ENCODE measurements at regions not wholly inside any gene's neighbourhood (a gene's known extent, or its start where the extent isn't known, plus 50 kb on each side); places are given as distances from the start of the nearest gene placed in this dataset.
"Not testable (repeated sequence)": the region's sequence is repeated elsewhere in the genome, so short reads cannot be mapped to it uniquely, and the experiment has no call there.

DNA sequence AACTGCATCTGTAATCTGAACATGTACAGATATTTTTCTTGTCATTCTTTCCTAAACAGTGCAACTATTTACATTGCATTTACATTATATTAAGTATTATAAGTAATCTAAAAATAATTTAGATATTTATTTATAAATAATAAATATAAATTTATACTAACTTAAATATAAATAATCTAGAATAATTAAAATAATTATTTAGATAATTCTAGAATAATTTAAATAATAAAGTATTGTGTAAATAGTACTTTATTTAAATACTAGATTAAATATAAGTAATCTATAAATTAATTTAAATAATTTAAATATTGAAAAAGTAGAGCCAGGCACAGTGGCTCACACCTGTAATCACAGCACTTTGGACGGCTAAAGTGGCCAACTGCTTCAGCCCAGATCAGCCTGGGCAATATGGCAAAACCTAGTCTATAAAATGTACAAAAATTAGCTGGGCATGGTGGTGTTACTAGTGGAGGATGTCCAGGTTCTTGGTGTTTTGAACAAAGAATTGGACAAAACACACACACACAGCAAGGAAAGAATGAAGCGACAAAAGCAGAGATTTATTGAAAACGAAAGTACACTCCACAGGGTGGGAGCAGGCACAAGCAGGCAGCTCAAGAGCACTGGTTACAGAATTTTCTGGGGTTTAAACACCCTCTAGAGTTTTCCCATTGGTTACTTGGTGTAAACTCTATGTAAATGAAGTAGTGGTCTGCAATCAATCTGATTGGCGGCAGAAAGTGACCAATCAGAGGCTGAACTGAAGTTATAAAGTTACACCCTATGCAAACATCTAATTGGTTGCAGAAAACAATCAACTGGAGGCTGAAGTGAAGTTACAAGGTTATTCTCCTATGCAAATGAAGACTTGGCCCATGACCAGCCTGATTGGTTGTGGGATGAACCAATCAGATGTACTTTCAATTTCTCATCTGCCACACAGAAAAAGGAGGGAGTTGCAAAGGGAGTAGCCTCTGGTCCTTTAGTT lies 100.2 kb upstream of the SP4 start:
- DNase-seq: no peak

DNA sequence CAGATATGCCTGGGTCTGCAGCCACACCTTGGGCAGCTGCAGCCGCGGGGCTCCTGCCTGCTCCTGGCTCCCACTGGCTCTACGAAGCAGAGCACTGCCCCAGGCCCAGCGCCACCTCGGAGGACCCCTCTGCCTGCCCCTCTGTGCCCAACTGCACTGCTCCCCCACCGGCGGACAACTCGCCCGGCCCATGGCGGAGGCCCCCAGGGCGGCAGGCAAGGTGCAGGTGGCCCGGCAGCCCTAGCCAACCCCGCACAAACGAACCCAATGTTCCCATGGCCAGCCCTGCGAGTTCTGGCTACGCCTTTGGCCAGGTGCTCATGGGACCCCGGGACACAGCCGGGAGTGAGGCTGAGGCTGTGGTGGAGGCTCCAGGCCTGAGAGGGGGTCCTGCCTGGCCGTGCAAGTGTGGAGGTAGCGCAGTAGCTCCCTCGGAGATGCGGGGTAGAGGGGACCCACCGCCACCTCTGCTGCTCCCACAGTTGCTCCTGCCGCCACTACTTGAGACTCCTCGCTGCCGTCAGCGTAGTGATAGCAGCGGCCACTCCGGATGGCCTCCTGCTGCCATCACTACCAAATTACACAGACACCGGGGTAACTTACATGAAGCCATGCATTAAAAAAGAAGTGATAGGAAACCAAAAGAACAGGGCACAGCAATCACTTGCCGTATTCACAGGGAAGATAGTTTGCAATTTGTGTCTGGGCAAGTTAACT lies 97.3 kb upstream of the SP4 start:
- no peak for DNase-seq

DNA sequence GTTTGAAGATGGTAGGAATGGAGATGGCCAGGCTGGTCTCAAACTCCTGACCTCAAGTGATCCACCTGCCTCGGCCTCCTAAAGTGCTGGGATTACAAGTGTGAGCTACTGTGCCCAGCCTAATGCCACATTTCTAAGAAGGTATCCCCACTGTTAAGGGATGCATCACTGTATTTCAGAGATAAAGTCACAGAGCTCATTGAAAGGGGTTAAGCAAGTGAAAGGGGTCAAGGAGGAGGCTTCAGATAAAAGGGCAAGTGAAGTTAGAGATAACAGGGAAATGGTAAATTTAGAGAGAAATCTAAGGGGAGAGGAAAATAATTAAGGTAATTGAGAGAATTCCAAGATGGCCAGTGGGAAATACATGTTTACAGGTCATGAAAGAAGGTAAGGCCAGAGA lies 93.0 kb upstream of the SP4 start:
- DNase-seq: no peak

DNA sequence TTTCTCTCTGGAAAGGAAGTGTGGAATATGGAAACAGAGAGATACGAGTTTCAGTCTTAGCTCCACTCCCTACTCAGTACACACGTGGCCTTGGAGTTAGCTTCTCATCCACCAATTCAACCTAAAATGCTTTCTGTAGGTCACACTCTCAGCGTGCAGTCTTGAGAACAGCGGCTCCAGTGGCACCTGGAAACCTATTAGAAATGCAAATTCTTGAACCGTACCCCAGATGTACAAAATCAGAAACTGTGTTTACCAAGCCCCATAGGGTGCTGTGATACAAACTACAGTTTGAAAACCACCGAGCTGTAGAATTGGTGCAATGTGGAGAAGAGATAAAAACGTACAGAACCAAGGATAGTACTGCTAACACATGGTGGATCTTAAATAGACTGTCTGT lies 91.1 kb upstream of the SP4 start:
- DNase-seq: no peak

DNA sequence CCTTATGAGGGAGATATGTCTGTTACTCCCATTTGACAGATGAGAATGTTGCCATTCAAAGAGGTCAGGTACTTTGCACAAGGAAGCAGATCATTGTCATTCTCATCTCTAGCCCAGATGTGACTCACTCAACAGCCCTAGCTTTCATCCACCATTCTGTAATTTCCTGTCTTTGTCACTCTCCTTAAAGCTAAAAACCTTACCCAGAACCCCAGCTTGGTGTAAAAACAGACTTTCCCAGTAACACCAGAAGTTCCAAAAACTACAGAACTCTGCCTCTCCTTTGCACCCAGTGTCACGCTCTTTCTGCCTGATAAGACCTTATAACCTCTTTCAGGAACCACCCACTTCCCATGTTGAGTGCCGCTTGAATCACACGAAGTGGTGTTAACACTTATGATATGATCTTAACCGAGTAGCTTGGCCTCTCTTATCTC lies 89.1 kb upstream of the SP4 start:
- DNase-seq: peak in 2 of 6 experiments; percentile 9 to 12

DNA sequence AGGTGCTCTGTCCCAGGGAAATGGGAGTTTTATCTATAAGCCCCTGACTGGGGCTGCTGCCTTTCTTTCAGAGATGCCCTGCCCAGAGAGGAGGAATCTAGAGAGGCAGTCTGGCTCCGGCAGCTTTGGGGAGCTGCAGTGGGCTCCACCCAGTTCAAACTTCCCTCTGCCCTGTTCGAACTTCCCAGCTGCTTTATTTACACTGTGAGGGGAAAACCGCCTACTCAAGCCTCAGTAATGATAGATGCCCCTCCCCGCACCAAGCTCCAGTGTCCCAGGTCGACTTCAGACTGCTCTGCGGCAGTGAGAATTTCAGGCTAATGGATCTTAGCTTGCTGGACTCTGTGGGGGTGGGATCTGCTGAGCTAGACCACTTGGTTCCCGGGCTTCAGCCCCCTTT lies 83.0 kb upstream of the SP4 start:
- not testable (repeated sequence) for DNase-seq

DNA sequence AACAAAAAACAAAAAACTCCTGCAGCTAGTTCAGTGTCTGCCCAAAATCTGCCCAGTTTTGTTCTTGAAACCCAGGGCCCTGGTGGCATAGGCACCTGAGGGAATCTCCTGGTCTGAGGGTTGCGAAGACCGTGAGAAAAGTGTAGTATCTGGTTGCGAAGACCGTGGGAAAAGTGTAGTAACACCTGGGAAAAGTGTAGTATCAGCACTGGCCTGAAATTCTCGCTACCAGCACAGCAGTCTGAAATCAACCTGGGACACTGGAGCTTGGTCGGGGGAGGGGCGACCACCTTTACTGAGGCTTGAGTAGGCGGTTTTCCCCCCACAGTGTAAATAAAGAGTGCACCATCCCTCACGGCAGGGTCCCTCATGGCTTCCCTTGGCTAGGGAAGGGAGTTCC lies 82.5 kb upstream of the SP4 start:
- no peak for DNase-seq

DNA sequence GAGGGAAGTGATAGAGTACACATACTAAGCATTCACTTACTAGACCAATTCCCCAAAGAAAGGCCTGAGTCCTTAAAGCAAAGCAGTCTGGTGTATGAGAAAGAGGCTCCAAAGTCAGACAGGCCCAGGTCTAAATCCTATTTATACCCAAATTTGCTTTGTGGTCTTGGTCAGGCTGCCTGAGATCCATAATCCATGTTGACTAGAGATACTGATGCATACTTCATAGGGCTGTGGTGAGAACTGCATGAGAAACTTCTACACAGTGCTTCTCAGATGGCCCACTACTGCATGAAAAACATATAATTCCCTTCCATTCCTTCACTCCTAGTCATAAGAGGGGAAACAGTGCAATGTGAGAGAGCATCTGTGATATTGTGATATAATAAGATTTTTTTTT lies 81.6 kb upstream of the SP4 start:
- no peak for DNase-seq

DNA sequence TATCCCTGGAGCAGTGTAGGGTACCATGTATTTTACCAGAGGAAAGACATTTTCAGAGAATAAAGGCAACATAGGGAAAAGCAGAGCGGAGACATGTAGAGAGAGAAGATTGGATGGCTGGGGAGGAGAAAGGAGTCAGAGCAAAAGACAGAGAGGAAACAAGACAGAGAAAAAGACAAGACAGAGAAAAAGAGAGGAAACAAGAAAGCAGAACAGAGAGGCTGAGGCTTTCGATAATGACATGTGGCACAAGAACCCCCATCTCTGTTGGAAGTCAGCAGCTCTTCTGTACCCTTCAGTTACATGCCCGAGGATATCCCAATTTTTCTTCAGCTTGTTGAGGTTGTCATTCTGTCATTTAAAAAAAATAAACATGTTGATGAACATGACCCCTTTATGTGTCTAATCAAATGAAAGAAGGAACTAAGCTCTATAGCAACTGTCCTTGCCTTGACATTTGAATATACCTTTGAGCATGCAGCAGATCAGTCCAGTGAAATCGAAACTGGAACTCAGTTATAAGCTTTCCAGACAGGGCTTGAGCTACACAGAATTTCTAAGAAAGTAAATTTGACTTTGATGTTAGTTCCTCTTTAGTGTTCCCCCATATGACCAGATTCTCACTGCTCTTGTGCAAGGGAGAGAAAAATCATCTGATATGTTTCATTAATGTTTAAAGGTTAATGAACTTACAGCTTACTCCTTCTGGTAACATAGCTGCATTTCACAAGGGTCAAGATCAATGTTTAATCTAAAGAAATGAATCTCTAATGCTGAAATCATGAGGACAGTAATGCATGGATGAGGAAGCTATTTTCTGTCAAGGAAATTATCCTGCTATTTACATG lies 75.1 kb upstream of the SP4 start:
- DNase-seq: peak in 3 of 6 experiments; percentile 34 to 48 (median 48)

DNA sequence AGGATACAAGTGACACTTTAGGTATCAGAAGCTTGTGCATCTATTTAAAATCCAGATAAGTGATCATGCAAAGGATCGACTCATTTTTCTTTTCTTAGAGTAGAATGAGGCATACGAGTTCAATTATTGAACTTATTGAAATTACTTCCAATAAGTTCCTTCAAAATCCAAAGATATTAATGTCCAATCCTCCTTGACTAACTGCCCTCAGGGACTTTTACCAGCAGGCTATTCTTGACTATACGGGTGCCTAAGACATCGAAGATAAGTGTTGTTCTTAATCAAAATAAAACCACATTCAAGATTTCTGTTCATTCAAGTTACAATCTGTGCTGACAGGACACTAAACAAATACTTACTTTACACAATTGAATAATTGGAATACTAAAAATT lies 74.5 kb upstream of the SP4 start:
- no peak for DNase-seq

DNA sequence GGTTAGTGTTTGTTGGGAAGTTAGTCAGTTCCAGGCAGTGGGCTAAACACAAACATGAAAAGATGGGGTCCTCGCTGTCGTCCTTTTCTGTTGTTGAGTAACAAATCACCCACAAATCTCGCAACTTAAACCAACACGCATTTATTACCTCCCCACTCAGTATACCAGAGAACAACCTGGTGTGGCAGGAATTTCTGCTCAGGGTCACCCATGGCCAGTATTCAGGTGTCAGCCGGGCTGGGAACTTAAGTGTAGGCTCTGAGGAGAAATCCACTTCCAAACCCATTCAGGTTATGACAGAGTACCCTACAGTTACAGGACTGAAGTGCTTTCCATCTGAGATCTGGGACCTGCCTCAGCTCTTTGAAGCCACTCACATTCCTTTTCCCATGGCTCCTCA lies 73.6 kb upstream of the SP4 start:
- DNase-seq: no peak

DNA sequence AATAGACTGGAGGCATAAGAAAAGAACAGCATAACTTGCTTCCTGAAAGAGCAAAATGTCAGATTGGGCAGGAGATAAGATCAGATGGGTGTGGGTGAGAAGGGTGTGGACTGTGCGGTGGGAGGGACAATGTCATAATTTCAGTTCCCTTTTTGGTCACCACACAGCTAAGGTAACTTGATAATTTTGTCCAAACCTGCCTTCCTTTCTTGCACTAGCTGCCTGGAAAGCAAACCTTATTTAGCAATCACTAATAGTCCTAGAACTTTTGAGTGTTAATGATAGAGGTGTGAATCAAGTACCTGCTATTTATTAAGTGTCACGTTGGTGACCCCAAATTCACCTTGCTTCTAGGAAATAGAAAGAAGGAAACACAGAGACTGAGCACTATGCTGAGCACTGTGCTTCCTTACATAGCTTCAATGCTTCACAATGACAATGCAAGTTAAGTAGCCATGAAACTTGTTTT lies 72.4 kb upstream of the SP4 start:
- peak in 3 of 6 experiments; percentile 41 to 46 (median 43) for DNase-seq

DNA sequence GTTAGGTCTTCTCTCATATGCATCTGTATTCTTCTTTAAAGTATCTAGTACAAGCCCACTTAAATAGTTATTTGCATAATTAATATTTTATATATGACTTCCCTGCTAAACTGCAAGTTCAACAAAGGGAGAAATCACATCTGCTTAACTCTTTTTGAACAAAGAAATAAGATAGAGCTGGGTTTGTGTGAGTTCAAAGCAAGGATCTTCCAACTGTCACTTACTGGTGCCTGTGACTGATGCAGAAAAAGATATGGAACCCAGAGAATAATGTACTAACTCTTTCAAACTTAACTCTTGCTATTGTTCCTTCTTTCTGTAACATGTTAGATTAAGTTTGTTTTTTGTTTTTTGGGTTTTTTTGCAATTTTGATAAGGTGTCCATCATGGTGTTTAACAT lies 71.3 kb upstream of the SP4 start:
- DNase-seq: no peak

DNA sequence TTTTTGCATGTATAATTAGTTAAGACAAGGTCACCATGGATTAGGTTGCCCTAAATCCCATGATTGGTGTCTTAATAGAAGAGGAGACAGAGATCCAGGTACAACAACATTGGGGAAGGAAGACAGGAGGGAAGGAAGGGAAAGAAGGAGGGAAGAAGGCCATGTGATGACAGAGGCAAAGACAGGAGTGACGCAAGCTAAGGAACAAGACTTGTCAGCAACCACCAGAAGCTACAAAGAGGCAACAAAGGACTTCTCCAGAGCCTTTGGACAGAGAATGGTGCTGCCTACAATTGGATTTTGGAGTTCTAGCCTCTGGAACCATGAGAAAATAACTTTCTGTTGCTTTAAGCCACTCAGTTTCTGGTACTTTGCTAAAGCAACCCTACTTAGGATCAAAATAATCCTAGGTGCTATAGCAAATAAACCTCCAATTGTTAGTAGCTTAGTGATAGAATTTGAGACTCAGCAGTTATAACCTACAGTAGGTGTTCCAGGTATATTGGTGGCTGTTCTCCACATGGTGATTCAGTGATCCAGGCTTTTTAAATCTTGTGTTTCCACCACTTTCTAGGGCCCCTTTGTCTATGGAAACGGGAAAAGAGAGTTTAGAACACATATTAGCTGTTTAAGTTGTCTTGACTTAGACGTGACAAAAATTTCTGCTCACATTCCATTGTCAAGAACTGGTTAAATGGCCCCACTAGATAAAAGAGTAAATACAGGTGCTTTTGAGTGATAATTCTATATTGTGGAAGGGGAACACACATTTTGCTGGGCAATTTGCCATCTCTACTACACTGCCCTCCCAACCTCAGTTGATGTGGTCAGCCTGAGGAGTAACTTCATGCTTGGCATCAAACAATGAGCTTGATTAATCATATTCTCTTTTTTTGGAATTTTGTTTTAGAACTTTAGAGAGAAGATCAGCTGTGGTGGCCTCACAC lies 70.5 kb upstream of the SP4 start:
- DNase-seq: no peak

DNA sequence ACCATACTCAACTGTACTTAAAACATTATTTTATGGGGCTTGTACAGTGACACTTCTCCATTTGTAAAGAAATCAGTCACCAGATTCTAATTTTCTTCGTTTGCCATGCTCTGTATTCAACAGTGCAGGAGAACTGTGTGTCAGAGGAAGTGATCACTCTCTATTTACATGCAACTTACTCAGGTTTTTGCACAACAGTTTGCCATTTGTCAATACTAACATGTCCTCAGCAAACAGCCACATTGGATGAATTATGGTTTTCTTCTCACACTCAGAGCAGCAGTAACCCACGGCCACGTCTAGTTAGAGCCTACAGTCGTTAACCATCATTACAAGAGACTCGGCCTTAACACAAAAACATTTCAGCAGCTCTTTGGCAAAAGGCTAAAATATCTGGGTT lies 69.2 kb upstream of the SP4 start:
- no peak for DNase-seq

DNA sequence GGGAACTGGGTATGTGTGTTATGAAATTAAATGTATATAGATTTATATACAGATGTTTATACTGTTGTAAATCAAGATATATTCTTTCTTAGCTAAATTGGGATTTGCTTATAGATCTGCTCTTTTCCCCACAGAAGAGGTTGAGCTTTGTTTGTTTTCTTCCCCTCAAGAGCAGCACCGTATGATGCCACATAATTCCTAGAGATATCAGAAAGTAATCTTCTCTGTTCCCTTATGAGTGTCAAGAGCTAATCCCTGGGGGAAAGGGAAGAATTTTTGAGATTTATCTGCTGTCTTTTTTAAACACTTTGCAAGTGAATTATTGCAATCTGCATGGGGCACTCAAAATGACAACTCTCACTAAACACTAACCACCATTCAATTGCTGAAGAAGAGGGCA lies 68.7 kb upstream of the SP4 start:
- no peak for DNase-seq

DNA sequence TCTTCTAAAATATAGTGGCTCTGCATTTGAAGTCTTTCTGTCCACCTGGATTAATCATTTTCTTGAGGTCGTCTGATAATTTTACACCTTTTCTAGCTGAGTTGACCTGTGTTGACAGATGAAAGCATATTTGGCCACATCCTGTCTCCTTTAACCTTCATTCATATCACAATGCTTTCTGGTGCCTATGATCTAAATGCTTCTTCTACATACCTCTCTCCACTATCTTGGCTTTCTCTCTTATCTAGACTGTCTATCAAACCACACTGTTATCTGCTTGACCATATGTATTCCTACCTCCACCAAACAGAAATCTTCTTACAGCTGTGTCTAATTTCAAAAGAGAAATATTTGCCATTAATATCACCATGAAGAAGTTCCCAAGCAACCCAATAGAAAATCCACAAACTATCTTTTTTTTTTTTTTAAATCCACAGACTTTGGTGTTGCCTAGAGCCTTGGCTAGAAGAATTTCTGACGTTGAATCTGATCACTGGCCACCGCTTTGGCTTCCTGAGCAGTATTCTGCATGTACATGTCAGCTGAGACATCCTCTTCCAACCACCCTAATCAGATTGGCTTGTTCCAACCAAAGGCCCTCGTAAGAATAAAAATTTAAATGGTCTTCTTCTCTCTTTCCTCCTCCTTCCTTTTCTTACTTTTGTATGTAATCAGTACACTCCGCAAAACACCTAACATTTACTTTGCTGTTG lies 66.3 kb upstream of the SP4 start:
- DNase-seq: no peak

DNA sequence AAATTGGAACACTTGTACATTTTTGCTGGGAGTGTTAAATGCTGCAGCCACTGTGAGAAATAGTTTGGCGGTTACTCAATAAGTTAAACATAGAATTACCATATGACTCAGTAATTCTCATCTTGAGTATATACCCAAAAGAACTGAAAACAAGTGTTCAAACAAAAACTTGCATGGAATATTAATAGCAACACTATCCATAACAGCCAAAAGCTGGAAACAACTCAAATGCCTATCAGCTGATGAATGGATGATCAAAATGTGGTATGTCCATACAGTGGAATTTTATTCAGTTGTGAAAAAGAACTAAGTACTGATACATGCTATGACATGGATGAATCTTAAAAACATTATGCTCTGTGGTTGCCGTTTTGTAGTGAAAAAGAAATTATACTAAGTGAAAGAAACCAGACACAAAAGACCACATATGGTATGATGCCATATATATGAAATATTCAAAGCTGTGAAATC lies 63.0 kb upstream of the SP4 start:
- no peak for DNase-seq

DNA sequence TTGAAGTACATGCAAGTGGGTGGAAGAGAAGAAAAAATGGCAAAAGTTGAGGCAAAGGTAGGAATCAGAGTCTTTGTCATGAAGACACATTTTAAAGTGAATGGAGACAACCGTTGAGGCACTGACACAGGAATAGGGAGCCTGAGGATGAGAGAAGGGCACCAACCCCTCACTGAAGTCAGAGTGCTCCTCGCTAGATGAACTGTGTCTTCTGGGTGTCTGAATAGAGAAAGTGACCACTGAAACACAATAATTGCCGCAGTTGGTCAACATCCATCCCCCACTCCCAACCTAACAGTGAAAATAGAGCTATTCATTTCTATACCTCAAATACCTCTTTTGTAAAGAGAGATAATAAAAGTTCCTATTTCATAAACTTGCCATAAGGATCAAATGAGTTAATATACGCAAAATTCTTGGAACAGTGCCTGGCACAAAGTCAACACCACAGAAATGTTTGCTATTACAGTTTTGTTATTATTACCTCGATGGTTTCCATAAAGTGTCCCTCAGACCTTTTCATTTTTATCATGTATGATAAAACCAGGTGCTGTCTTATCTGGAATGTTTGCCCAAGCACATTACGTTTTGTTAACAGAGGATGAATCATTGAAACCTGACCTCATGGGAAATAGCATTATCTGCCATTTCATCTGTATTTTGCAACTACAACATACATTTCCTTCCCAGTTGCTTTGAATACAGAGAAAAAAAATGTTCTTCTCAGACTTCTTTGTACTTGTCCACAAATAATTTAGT lies 61.8 kb upstream of the SP4 start:
- DNase-seq: no peak

DNA sequence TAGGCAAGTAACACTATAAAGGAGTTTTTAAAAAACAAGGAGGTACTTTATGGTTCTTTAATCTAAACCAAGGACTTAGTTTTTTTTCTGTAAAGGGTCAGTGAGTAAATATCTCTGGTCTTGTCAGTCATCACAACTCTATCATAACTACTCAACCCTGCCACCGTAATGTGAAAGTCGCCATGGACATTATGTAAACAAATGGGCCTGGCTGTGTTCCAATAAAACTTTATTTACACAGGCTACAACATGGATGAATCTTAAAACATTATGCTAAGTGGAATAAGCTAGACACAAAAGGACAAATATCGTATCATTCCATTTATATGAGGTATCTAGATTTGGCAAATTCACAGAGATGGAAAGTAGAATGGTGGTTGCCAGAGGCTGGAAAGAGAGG lies 60.8 kb upstream of the SP4 start:
- no peak for DNase-seq

Measured in stimulated activated naive CD4-positive, alpha-beta T cell (primary cell).